SK-N-SH treated with all-trans-retinoic acid at 6 μM for 48 hours (cell line): ENCODE measurements at regions not wholly inside any gene's neighbourhood (a gene's known extent, or its start where the extent isn't known, plus 50 kb on each side); places are given as distances from the start of the nearest gene placed in this dataset.

Experiments used
- ATAC-seq: fragments of 200-7000 bp; cut with Tn5 transposase; 3 replicates; pipeline ENCODE4 v1.9.1; 2020; ENCODE audit warnings: mild to moderate bottlenecking, moderate library complexity
- ARNTL ChIP-seq: fragments of 450-650 bp; formaldehyde crosslinking; IDR thresholded peaks from 2 replicates; pipeline ENCODE4 v1.5.0; 2020; ENCODE audit warnings: low read depth, mild to moderate bottlenecking, moderate library complexity, borderline replicate concordance
- BACH2 ChIP-seq: fragments of 250-450 bp; sonication (Bioruptor Pico); IDR thresholded peaks from 2 replicates; pipeline ENCODE4 v1.9.0; 2021; ENCODE audit warnings: mild to moderate bottlenecking, borderline replicate concordance
- CREB5 ChIP-seq: fragments of 250-450 bp; sonication (Bioruptor Pico); IDR thresholded peaks from 2 replicates; pipeline ENCODE4 v1.5.1; 2020; ENCODE audit warnings: low read depth, mild to moderate bottlenecking, moderate library complexity
- CSDC2 ChIP-seq: fragments of 250-450 bp; sonication (Bioruptor Pico); IDR thresholded peaks from 2 replicates; pipeline ENCODE4 v1.5.0; 2020; ENCODE audit warnings: mild to moderate bottlenecking, moderate library complexity
- CSRNP3 ChIP-seq: fragments of 250-450 bp; sonication (Bioruptor Pico); IDR thresholded peaks from 2 replicates; pipeline ENCODE4 v1.5.1; 2021; ENCODE audit warnings: mild to moderate bottlenecking, moderate library complexity
- ESRRG ChIP-seq: fragments of 250-450 bp; sonication (Bioruptor Pico); IDR thresholded peaks from 2 replicates; pipeline ENCODE4 v1.6.1; 2021; ENCODE audit warnings: mild to moderate bottlenecking
- GLIS3 ChIP-seq: fragments of 250-450 bp; sonication (Bioruptor Pico); IDR thresholded peaks from 2 replicates; pipeline ENCODE4 v1.5.0; 2020; ENCODE audit warnings: mild to moderate bottlenecking, moderate library complexity
- ISL1 ChIP-seq: fragments of 250-450 bp; sonication (Bioruptor Pico); IDR thresholded peaks from 2 replicates; pipeline ENCODE4 v2.1.2; 2022; ENCODE audit warnings: mild to moderate bottlenecking, moderate library complexity
- OSR1 ChIP-seq: fragments of 250-450 bp; sonication (Bioruptor Pico); IDR thresholded peaks from 2 replicates; pipeline ENCODE4 v1.8.0; 2022; ENCODE audit warnings: moderate library complexity, mild to moderate bottlenecking, inconsistent platforms
- PATZ1 ChIP-seq: fragments of 250-450 bp; sonication (Bioruptor Pico); IDR thresholded peaks from 2 replicates; pipeline ENCODE4 v1.8.0; 2020; ENCODE audit warnings: mild to moderate bottlenecking, moderate library complexity, borderline replicate concordance
- PPARA ChIP-seq: fragments of 250-450 bp; sonication (Bioruptor Pico); IDR thresholded peaks from 2 replicates; pipeline ENCODE4 v1.5.0; 2020; ENCODE audit warnings: mild to moderate bottlenecking, borderline replicate concordance
- SNAI2 ChIP-seq: fragments of 250-450 bp; sonication (Bioruptor Pico); IDR thresholded peaks from 2 replicates; pipeline ENCODE4 v1.5.0; 2020; ENCODE audit warnings: mild to moderate bottlenecking, moderate library complexity
- TCF4 ChIP-seq: fragments of 250-450 bp; sonication (Bioruptor Pico); IDR thresholded peaks from 2 replicates; pipeline ENCODE4 v1.8.0; 2021; ENCODE audit warnings: mild to moderate bottlenecking, moderate library complexity, borderline replicate concordance
- TOX ChIP-seq: fragments of 250-450 bp; sonication (Bioruptor Pico); IDR thresholded peaks from 2 replicates; pipeline ENCODE4 v1.8.0; 2021; ENCODE audit warnings: mild to moderate bottlenecking, moderate library complexity, borderline replicate concordance
- ZFP3 ChIP-seq: fragments of 250-450 bp; sonication (Bioruptor Pico); IDR thresholded peaks from 2 replicates; pipeline ENCODE4 v1.5.0; 2020; ENCODE audit warnings: mild to moderate bottlenecking, moderate library complexity
- ZFP30 ChIP-seq: fragments of 450-650 bp; formaldehyde crosslinking; IDR thresholded peaks from 2 replicates; pipeline ENCODE4 v1.5.0; 2022; ENCODE audit warnings: mild to moderate bottlenecking, moderate library complexity
- ZNF565 ChIP-seq: fragments of 450-650 bp; formaldehyde crosslinking; conservative IDR thresholded peaks from 2 replicates; pipeline ENCODE4 v1.5.0; 2020; ENCODE audit warnings: low read depth, mild to moderate bottlenecking, moderate library complexity
- ZNF70 ChIP-seq: fragments of 450-650 bp; formaldehyde crosslinking; IDR thresholded peaks from 2 replicates; pipeline ENCODE4 v1.5.0; 2020; ENCODE audit warnings: mild to moderate bottlenecking, moderate library complexity
- ZNF8 ChIP-seq: fragments of 450-650 bp; formaldehyde crosslinking; IDR thresholded peaks from 2 replicates; pipeline ENCODE4 v1.5.0; 2020; ENCODE audit warnings: mild to moderate bottlenecking, moderate library complexity
- TF ChIP-seq, protein P1 (sequence below): fragments of 250-450 bp; sonication (Bioruptor Pico); IDR thresholded peaks from 2 replicates; pipeline ENCODE4 v1.5.0; 2020; ENCODE audit warnings: mild to moderate bottlenecking, moderate library complexity
- TF ChIP-seq, protein P2 (sequence below): fragments of 250-450 bp; sonication (Bioruptor Pico); IDR thresholded peaks from 2 replicates; pipeline ENCODE4 v1.8.0; 2021; ENCODE audit warnings: low read depth, mild to moderate bottlenecking, moderate library complexity, borderline replicate concordance

GRCh38 chr2:120599656-120600055 is 136.0 kb upstream of the GLI2 start:
- ATAC-seq: no peak

GRCh38 chr2:120600335-120600734 is 135.3 kb upstream of the GLI2 start:
- no peak for TF ChIP-seq ISL1 (CRISPR knock-in tag)
- TF ChIP-seq ZNF565 (CRISPR knock-in tag): no peak
- TF ChIP-seq TOX (CRISPR knock-in tag): no peak
- no peak for TF ChIP-seq ESRRG (CRISPR knock-in tag)
- no peak for TF ChIP-seq TCF4 (CRISPR knock-in tag)
- no peak for TF ChIP-seq ARNTL (CRISPR knock-in tag)
- TF ChIP-seq ZNF8 (CRISPR knock-in tag): no peak
- no peak for TF ChIP-seq ZNF70 (CRISPR knock-in tag)
- no peak for TF ChIP-seq OSR1 (CRISPR knock-in tag)
- no peak for TF ChIP-seq GLIS3 (CRISPR knock-in tag)
- TF ChIP-seq SNAI2 (CRISPR knock-in tag): no peak
- no peak for TF ChIP-seq CSRNP3 (CRISPR knock-in tag)
- TF ChIP-seq CSDC2 (CRISPR knock-in tag): no peak
- TF ChIP-seq ZFP30 (CRISPR knock-in tag): no peak
- no peak for TF ChIP-seq BACH2 (CRISPR knock-in tag)
- no peak for TF ChIP-seq CREB5
- no peak for TF ChIP-seq PPARA
- TF ChIP-seq, protein P1, sequence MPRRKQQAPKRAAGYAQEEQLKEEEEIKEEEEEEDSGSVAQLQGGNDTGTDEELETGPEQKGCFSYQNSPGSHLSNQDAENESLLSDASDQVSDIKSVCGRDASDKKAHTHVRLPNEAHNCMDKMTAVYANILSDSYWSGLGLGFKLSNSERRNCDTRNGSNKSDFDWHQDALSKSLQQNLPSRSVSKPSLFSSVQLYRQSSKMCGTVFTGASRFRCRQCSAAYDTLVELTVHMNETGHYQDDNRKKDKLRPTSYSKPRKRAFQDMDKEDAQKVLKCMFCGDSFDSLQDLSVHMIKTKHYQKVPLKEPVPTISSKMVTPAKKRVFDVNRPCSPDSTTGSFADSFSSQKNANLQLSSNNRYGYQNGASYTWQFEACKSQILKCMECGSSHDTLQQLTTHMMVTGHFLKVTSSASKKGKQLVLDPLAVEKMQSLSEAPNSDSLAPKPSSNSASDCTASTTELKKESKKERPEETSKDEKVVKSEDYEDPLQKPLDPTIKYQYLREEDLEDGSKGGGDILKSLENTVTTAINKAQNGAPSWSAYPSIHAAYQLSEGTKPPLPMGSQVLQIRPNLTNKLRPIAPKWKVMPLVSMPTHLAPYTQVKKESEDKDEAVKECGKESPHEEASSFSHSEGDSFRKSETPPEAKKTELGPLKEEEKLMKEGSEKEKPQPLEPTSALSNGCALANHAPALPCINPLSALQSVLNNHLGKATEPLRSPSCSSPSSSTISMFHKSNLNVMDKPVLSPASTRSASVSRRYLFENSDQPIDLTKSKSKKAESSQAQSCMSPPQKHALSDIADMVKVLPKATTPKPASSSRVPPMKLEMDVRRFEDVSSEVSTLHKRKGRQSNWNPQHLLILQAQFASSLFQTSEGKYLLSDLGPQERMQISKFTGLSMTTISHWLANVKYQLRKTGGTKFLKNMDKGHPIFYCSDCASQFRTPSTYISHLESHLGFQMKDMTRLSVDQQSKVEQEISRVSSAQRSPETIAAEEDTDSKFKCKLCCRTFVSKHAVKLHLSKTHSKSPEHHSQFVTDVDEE (CRISPR knock-in tag): no peak
- TF ChIP-seq ZFP3 (CRISPR knock-in tag): no peak
- ATAC-seq: no peak

More at GRCh38 chr2:120599656-120600055, 136.0 kb upstream of the GLI2 start:
- no peak for TF ChIP-seq CSDC2 (CRISPR knock-in tag)
- TF ChIP-seq, protein P1 (CRISPR knock-in tag): no peak
- no peak for TF ChIP-seq ZNF8 (CRISPR knock-in tag)
- no peak for TF ChIP-seq PATZ1
- no peak for TF ChIP-seq ESRRG (CRISPR knock-in tag)
- TF ChIP-seq ZNF565 (CRISPR knock-in tag): no peak
- no peak for TF ChIP-seq OSR1 (CRISPR knock-in tag)
- TF ChIP-seq, protein P2, sequence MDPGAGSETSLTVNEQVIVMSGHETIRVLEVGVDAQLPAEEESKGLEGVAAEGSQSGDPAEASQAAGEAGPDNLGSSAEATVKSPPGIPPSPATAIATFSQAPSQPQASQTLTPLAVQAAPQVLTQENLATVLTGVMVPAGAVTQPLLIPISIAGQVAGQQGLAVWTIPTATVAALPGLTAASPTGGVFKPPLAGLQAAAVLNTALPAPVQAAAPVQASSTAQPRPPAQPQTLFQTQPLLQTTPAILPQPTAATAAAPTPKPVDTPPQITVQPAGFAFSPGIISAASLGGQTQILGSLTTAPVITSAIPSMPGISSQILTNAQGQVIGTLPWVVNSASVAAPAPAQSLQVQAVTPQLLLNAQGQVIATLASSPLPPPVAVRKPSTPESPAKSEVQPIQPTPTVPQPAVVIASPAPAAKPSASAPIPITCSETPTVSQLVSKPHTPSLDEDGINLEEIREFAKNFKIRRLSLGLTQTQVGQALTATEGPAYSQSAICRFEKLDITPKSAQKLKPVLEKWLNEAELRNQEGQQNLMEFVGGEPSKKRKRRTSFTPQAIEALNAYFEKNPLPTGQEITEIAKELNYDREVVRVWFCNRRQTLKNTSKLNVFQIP: no peak
- no peak for TF ChIP-seq ARNTL (CRISPR knock-in tag)
